ENCODE measurements at regions not wholly inside any gene's neighbourhood (a gene's known extent, or its start where the extent isn't known, plus 50 kb on each side); places are given as distances from the start of the nearest gene placed in this dataset.

DNA sequence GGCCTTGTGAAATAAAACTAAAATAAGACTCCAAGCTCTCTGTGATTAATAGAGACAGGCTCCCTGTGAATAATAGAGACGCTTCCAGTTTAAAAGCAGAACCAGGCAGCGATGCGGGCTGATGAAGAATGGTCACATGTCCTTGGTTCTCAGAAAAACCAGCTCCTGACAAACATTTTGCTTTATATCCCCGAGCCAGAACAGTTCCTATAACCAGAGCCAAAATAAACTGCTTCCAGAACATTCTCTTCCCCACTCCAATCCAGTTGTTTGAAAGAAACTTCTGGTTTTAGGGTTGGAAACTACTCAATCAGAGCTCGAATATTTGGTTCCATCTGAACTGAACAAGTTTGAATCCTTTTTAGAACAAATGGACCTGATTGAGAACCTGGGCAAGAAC lies 213.7 kb downstream of the TSN start:
- no peak for DNase-seq (ENCODE audit: low spot score)

DNA sequence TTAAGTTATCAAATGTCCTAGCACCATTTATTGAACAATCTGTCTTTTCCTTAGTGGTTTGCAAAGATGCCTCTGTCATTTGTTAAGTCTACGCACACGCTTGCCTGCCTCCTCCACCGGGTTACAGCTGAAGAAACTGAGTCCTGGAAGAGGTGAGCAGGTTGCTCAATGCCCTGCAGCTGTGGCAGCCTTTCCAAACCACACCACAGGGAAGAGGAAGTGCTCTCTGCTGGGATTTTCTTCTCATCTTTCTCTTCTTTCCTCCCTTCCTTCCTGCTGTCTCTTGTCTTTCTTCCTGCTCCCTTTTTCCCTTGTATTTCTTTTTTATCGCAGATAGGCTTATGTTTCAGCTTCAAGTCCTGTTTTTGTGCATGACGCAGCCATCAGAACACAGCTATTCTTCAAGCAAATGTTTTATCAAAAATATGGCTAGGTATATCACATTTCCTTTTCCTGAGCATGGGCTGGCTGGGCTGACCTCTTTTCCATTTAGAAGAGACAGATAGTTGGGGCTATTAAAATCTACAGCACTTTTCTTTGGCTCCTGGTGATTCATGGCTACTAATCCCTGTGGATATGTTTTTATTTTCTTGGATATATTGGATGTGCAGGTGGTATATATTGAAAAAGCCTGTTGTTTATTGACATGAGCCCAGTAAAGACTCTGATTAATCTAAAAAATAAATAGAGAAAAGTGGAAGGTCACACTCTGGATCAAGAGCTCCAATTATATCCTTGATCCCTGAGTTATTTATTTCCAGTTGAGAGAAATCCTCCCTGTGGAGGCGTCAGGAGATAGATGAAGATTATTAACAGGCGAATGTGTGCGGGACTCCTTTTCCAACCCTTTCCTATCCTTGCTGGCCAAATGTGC lies 214.6 kb downstream of the TSN start:
- no peak for DNase-seq (ENCODE audit: low spot score)

DNA sequence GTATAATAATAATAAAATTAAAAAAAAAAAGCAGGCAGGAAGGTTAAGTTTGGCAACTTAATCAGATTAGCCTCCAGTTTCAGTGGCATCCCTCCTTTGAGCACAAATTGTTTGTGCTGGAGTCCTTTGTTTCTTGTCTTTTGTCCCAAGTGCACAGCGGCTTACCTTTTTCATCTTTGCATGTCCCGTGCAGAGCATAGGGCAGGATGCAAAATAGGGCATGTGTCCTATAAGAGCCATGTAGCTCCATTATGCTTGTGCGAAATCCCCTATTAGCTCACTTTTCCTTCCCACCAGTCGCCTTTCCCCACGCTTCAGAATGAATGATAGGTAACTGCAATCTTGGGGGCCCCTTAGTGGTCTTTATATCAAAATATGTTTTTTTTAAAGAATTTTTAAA lies 216.8 kb downstream of the TSN start:
- no peak for DNase-seq (ENCODE audit: low spot score)

DNA sequence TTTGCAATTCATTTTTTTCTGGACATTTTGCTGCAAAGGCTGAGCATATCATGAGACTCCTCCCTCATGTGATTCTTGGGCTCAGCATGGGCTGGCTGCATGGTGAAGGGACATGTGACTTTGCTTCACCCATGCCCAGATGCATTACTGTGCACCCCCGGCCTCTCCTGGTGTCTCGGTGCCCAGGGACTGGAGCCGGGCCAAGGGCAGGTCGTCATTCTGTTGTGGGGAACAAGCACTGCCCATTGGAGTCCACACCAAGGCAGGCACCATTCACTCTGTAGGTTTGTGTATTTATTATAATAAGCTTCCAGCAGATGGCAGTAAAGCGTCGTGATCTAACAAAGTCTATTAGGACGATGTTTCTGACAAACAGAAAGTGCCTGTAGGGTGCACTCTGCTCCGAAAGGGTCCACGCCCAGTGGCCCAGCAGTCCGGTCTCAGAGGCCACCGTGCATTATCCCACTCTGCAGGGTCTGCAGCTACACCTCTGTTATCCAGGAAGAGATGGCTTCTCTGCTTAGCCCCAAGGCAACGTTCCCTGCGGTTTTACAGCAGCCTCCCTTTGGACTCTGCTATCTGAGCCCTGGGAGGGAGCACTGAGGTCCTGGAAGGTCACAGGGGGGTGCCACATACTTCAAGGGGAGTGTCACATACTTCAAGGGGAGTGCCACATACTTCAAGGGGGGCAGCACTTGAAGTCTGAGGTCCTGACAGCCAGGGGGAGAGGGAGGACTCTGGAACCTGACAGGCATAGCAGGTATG lies 219.6 kb downstream of the TSN start:
- DNase-seq (ENCODE audit: low spot score), result peak; percentile 87

DNA sequence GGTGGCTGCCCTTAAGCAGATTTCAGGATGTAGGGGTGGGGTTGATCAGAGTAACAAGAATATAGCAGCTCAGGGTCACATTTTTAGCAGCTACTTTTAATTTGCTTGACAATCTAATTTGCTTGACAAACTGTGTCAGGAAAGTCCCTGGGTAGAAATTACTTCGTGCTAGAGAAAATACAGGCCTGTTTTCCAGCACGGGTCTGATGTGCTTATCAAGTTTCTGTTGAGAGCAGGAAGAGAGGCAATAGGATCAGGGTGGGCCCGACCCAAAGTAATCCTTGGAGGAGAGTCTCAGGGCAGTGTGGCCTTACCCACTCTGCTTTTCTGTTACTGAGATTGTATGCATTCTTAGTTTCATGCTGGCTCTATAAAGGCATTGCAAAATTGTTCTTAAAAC lies 221.5 kb downstream of the TSN start:
- no peak for DNase-seq (ENCODE audit: low spot score)

DNA sequence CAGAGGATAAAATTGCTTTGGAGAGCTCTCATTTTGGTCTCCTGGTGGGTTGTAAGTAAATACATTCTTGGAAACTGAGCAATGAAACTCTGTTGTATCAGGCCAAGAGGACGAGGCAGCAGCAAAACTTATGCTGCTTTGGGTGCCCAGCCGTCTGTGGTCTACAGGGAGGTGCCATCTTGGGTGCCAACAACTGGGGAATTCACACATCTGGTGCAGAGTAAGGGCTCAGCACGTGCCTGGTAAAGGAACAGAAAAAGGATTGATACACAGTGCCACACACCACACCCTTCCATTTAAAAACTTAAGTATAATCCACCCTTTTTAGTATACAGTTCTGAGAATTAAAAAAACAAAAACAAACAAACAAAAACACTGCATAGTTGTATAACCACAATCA lies 221.9 kb downstream of the TSN start:
- DNase-seq (ENCODE audit: low spot score), result no peak

DNA sequence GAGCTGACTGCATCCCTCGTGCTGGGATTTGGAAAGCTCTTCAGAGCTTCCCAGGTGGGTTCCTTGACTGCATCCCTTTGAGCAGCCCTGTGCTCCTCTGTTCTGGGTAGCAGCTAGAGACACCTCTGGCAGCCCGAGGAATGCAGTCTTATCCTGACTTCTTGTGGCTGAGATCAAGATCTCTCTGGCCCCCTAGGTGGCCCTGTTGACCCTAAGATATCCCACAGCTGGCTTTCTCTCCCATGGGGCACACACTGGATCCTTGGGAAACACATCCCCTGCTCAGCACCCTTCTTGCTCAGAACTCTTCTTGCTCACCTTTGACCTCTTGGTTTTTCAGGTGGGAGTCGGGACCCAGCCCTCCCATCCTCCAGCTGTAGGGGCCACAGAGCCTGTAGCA lies 237.2 kb downstream of the TSN start:
- DNase-seq (ENCODE audit: low spot score), result no peak

DNA sequence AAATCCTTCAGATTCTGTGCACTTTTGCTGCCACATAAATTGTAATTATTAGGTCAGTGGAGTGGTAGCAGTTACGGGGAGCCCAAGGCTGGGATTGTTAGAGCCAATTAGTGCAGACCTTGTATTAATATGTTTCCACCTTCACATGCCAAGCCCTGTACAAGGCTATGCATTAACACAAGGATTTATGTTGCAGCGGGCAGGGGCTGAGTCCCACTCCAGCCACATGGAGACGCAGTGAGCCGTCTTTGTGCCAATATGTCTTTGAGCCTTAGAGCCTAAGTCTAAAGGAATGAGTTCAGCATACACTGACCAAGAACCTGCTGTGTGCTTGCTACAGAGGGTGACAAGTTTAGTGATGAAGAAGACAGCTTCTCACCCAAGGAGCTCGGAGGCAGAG lies 238.2 kb downstream of the TSN start:
- no peak for DNase-seq (ENCODE audit: low spot score)

DNA sequence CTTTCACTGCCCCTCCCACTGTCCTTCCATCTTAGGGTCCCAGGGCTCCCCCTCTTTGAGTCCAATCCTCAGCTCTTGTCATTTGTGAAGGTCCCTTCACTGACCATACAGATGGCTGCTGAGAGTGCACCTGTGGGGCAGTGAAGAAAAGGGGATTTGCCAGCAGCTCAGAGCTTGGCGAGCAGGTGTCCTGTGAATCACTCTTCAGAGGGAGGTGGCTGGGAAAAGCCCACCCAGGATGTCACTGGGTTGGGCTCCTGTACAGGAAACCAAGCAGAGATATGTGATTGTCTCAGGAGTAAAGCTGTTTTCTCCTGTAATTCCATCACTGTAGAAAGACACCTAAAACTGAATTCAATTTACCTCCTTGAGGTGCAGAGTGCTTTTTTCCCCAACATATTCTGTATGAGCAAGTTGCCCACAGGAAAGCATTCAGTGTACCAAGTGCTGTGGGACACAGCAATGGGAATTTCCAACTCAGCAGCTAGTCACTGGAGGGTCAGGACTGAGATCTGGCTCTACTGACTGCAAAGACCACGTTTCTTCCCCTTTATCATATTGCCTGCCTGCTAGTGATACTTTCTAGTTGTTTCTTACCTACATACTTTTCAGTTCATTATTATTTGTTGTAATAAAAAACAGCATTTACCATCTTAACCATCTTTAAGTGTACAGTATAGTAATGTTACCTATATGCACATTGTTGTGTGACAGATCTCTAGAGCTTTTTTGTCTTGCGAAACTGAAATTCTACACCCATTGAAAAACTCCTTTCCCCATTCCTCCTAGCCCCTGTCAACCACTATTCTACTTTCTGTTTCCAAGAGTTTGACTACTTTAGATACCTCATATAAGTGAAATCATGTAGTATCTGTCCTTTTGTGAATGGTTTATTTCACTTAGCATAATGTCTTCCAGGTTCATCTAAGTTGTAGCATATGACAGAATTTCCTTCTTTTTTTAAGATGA lies 239.1 kb downstream of the TSN start:
- no peak for DNase-seq (ENCODE audit: low spot score)

DNA sequence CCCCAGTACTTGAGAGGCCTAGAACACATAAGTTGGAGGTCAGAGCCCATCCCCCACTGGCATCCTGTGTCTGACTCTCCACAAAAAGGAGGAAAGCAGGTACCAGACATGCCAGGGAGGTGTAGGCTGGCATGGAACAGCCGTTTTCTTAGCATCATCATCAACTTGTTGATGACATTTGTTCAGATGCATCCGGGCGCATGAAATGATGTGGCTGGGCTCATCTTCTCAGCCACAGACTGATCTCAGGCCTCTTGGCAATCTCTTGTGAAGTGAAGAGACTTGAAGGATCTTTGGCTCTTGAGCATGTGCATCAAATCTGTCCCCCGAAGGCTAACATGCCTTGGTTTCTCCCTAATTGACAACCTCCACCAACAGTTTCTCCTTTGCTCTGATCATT lies 243.3 kb downstream of the TSN start:
- no peak for DNase-seq (ENCODE audit: low spot score)

DNA sequence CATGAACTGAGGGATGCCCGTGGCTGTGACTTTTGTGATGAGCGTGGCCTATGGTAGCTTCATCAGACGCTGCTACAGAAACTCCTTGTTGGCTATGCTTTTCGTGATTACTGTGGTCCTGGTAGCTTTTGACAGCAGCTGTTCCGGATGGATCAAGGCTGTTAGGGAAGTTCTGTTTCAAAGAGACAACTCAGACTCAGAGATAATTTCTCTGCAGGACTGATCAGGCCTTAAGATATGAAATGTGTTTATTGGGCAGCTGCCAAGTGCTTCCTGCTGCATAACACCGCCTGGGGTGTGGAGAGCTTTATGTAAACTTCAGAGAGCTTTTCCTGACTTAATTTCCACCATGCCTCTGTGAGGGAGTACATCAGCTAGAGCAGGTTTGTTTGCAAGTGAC lies 243.8 kb downstream of the TSN start:
- DNase-seq (ENCODE audit: low spot score), result peak; percentile 28

DNA sequence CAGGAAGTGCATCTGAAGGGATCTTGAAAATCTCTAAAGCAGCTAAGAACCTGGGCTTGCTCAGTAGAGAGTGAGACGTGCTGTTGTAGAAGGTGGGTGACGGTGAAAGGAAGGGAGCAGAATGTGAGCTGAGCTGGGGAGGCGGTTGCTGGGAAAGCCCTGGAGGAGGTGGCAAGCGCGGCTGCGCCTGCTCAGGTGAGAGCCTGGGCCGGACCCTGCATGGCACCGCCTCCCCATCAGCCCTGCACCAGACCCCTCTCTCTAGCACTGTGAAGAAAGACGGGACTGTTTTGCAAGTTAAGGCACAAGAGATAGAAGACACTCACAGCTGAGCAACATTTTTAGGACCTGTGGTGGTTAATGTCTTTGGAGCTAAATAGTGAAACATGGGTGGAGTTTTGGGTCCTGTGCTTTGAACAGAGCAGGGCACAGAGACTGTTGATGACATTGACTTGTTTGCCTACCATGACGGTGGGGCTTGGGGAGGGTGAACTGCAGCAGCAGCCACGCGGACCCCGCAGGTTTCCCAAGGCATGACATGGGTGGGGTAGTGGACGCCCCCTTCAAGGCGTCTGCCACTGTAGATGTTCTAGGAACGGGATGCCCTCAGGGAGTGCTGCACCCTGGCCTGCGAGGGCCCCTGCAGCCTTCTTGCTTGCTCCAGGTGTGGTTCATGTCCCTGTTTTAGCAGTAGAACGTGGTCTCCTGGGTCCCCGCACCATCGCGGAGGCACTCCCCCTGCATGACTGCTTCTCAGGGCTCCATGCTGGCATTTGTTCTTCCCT lies 245.3 kb downstream of the TSN start:
- no peak for DNase-seq (ENCODE audit: low spot score)

DNA sequence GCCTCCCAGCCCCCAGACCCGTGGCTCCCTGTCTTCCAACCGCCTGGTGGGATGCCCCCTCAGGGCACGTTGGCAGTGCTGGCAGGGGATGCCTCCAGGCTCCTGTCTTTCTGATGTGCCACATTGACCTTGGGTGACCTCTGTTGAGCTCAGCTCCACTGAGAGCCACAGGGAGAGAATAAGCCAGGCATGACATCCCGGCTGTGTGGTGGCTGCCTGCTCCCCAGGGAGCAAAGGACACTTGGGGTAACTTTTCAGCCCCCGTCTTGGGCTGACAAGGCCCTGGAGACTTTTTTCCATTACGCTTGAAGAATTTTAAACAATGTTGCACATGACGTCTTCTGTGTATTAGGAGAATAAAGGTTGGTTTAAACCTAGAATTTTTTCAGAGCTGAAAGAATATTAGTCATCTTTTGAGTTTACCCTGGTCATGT lies 246.0 kb downstream of the TSN start:
- no peak for DNase-seq (ENCODE audit: low spot score)

DNA sequence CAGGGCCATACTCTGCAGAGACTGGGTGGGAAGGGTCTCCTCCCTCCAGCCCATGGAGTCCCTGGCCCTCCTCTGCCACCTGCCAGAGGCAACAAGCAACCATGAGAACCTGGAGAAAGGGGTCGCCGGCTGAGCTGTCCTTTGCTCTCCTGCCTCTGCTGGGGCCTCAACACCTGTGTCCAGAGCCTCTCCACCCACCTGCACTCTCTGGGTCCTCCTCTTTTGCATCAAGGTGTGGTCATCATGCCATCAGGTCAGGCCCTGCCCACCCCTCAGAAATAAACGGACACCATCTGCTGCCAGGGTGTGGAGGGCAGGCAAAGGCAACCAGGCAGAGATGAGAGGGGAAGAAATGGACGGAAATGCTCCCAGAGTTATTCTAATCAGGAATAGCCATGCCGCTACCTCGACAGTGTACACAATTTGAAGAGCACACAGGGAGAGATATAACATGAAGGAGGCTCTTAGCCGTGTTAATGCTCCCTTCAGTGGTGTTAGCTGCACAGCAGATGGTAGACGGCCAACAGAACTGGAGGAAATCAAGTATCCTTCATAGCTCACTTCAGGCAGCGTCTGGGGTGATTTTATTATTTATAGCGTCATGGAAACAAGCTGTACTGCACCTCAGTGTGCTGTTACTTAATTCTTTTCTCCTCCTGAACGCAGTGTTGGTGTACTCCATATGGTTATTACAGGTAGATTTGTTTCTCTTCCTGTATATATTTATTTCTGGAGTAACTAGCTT lies 247.9 kb downstream of the TSN start:
- DNase-seq (ENCODE audit: low spot score), result no peak

DNA sequence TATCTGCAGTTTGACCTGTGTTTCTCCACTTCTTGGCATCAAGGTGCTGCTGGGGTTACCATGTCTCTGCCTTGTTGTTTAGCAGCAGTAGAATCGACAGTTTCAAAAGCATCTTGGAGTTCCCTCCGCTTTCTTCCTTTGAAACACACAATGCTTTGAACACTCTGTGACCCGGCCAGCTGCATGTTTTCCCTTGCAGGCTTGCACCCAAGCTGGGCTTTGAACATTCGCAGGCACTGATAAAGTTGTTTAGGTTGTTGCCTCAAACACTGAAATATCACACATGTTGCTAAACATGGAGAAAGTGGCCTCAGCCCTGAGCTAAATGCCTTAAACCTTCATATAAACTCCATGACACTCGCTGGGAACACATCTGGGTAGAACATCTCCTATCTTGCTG lies 251.7 kb downstream of the TSN start:
- no peak for DNase-seq (ENCODE audit: low spot score)

DNA sequence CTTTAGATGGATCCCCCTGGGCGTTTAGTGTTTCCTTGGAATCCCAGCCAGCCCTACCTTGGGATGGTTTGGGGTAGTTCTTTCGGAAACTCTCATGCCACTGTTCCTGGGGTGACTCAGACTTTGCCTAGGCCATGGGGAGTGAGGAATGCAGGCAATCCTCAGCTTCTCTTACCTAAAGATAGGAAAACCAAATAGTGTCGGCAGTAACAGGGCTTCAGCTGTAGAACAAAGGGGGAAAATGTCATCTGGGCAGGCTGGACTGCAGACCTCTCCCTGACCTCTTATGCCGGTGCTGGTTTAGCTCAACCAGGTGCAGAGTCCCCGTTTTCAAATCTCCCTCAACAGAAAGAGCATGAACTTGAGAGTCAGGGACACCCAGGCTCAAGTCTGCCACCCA lies 252.1 kb downstream of the TSN start:
- no peak for DNase-seq (ENCODE audit: low spot score)

DNA sequence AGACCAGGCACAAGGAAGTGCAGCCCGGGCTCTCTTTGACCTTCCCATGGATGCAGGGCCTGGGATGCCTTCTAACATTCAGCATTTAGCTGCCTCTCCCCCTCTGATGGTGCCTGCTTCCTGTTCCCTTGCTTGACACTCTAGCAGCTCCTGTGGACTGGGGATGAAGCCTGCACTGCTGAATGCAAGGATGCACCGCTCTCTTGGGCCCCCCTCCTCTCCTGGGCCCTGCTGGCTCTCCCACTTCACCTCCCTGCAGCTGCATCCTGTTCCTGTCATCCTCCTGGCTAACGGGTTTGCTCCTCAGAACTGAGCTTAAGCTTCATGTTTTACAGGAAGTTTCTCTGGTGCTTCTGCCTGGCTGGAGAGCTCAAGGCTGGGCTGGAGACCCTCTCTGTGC lies 254.1 kb downstream of the TSN start:
- no peak for DNase-seq (ENCODE audit: low spot score)

DNA sequence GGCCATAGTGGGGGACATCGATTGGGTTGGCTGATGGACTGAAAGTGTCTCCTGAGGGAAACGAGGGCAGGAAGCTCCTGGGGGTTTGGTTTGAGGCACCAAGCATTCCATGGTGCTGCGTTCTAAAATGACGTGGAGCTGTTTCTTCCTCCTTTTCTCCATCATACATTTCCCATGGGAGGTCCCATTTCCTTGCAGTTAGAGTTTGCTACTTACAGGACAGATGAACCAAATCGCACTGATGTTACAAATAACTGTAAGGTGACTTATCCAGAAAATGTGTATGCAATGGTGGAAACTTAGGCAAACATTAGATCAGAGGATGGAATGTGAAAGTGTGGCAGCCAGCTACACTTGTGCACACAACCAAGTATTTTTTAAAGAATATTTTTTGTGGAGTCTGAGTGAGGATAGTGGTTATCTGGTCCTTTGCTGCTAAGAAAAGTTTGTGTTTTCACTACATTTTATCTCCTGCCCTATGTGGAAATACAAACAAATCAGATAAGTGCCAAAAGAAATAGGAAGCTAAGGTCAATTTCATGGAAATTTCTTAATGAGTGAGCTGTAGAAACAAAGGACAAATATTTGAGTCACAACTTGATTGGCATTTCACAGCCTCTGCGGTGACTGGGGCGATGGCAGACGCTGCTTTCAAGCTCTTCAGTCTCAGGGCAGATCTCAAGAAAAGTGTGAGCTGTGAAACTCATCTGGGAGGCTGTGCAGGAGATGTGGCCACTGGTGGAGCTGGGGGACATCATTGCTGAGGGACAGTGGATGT lies 256.2 kb downstream of the TSN start:
- DNase-seq (ENCODE audit: low spot score), result no peak

DNA sequence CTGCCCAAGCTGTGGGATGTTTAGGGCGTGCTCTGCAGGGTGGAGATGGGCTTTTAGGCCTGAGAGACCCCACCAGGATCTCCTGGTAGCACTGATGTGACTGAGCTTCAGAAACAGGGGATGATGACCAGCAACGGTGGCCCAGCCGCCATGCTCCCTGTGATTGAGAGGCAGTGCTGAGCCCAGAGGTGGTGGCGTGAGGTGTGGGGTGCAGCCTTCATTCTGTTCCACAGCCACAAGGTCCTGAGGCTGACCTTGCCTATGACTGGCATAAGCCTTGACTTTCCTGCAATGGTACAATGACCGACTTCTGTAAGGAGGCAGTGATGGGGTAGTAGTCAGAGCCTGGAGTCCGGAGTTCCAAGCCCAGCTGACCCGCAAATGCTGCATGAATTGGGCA lies 263.3 kb downstream of the TSN start:
- DNase-seq (ENCODE audit: low spot score), result no peak

DNA sequence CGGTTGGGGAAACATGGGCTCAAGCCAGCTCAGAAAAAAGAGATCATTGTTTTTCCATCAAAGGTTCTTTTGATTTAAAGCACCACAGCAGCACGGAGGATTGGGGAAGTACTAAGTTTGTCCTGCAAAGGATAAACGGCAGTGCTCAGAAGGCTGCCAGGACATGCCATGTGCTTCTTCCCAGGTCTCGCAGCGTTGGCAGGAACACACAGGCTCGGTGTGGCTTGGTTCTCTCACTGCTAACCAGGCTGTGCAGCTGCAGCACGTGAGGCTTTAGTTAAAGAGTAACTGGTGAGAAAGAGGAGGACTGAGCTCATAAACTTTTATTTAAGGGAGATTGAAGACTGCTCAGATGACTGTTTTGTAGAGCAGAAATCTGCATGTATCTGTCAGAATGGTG lies 264.3 kb downstream of the TSN start:
- DNase-seq (ENCODE audit: low spot score), result peak; percentile 90

Measured in COLO829 (cell line).